Cardiac septum (tissue), 1 donor: ENCODE measurements at regions not wholly inside any gene's neighbourhood (a gene's known extent, or its start where the extent isn't known, plus 50 kb on each side); places are given as distances from the start of the nearest gene placed in this dataset.
"Not testable (repeated sequence)": the region's sequence is repeated elsewhere in the genome, so short reads cannot be mapped to it uniquely, and the experiment has no call there.

ENCODE experiments used
- DNase-seq: peaks from one replicate; pipeline ENCODE4 v3.0.0-alpha.2; 2020; ENCODE audit warnings: low spot score
- intact Hi-C: fragments of 100-400 bp; cut with DNase I; formaldehyde crosslinking; loops from one replicate; pipeline ENCODE4 v1.14.0; 2022
- donor health status: DM: no; HTN: no; CAD: no.

GRCh38 chr4:170682087-170682486 is 592.3 kb upstream of the AADAT start:
- not testable (repeated sequence) for DNase-seq

GRCh38 chr4:170675568-170676262 is 586.0 kb upstream of the AADAT start:
- intact Hi-C loops: no loop called here
- DNase-seq: no peak

More at GRCh38 chr4:170682087-170682486, 592.3 kb upstream of the AADAT start:
- intact Hi-C loops: not testable (repeated sequence)

- intact Hi-C loops: no loop called here
- no peak for DNase-seq
These were observed 584.4 kb upstream of the AADAT start for GRCh38 chr4:170674176-170674575.

GRCh38 chr4:170672381-170672965 is 582.7 kb upstream of the AADAT start:
- intact Hi-C loops: no loop called here
- DNase-seq: no peak

GRCh38 chr4:170671171-170671570 is 581.4 kb upstream of the AADAT start:
- intact Hi-C loops: no loop called here
- DNase-seq: no peak

- DNase-seq: no peak
These were observed 578.1 kb upstream of the AADAT start for GRCh38 chr4:170667814-170668213.

GRCh38 chr4:170666909-170667308 is 577.2 kb upstream of the AADAT start:
- intact Hi-C loops: no loop called here
- DNase-seq: no peak

More at GRCh38 chr4:170667814-170668213, 578.1 kb upstream of the AADAT start:
- intact Hi-C loops: no loop called here

- no peak for DNase-seq
- intact Hi-C loops: no loop called here
These were observed 572.5 kb upstream of the AADAT start for GRCh38 chr4:170662250-170662649.

- DNase-seq: no peak
- intact Hi-C loops: no loop called here
These were observed 568.0 kb upstream of the AADAT start for GRCh38 chr4:170657761-170658160.

GRCh38 chr4:170656506-170656905 is 566.8 kb upstream of the AADAT start:
- intact Hi-C loops: no loop called here
- DNase-seq: no peak

- intact Hi-C loops: no loop called here
- no peak for DNase-seq
These were observed 562.8 kb upstream of the AADAT start for GRCh38 chr4:170652571-170652970.

GRCh38 chr4:170651786-170652185 is 562.0 kb upstream of the AADAT start:
- intact Hi-C loops: no loop called here

GRCh38 chr4:170627418-170627817 is 537.7 kb upstream of the AADAT start:
- no peak for DNase-seq
- intact Hi-C loops: no loop called here

More at GRCh38 chr4:170651786-170652185, 562.0 kb upstream of the AADAT start:
- no peak for DNase-seq

GRCh38 chr4:170623899-170624298 is 534.1 kb upstream of the AADAT start:
- intact Hi-C loops: no loop called here

GRCh38 chr4:170610434-170610833 is 520.7 kb upstream of the AADAT start:
- DNase-seq: no peak
- intact Hi-C loops: no loop called here

More at GRCh38 chr4:170623899-170624298, 534.1 kb upstream of the AADAT start:
- DNase-seq: no peak

GRCh38 chr4:170599894-170600293 is 510.1 kb upstream of the AADAT start:
- no peak for DNase-seq
- intact Hi-C loops: no loop called here

- intact Hi-C loops: no loop called here
- DNase-seq: no peak
These were observed 501.3 kb upstream of the AADAT start for GRCh38 chr4:170591076-170591475.

GRCh38 chr4:170589597-170590191 is 499.9 kb upstream of the AADAT start:
- intact Hi-C loops: no loop called here
- DNase-seq: no peak

GRCh38 chr4:170581969-170582368 is 492.2 kb upstream of the AADAT start:
- DNase-seq: no peak
- intact Hi-C loops: no loop called here

GRCh38 chr4:170581322-170581721 is 491.6 kb upstream of the AADAT start:
- intact Hi-C loops: no loop called here

GRCh38 chr4:170580651-170581050 is 490.9 kb upstream of the AADAT start:
- DNase-seq: no peak
- intact Hi-C loops: no loop called here

More at GRCh38 chr4:170581322-170581721, 491.6 kb upstream of the AADAT start:
- DNase-seq: no peak
